Chondrocyte (in vitro differentiated cells): ENCODE measurements at regions not wholly inside any gene's neighbourhood (a gene's known extent, or its start where the extent isn't known, plus 50 kb on each side); places are given as distances from the start of the nearest gene placed in this dataset.

Experiments
- DNase-seq: peaks from one replicate; pipeline ENCODE4 v3.0.0; 2021; ENCODE audit warnings: mixed read lengths, low spot score
- H3K27ac Mint-ChIP-seq: one replicate; pipeline ENCODE4 v1.8.0; 2021; ENCODE audit warnings: mild to moderate bottlenecking, moderate library complexity, mixed read lengths; ENCODE audit not compliant: unreplicated experiment
- H3K27me3 Mint-ChIP-seq: 2 replicates; pipeline ENCODE4 v1.8.0; 2021; ENCODE audit warnings: low read depth, mixed read lengths
- H3K36me3 Mint-ChIP-seq: 2 replicates; pipeline ENCODE4 v1.8.0; 2021; ENCODE audit warnings: low read depth, mixed read lengths
- H3K4me1 Mint-ChIP-seq: 2 replicates; pipeline ENCODE4 v1.8.0; 2021; ENCODE audit warnings: low read depth, mild to moderate bottlenecking, mixed read lengths
- H3K4me3 Mint-ChIP-seq: one replicate; pipeline ENCODE4 v1.8.0; 2021; ENCODE audit warnings: mild to moderate bottlenecking, moderate library complexity, mixed read lengths; ENCODE audit not compliant: unreplicated experiment
- H3K9me3 Mint-ChIP-seq: 2 replicates; pipeline ENCODE4 v1.8.0; 2021; ENCODE audit warnings: low read depth, mixed read lengths
- CTCF ChIP-seq: fragments of 200-600 bp; sonication (generic); IDR thresholded peaks from 2 replicates; pipeline ENCODE4 v1.5.0; 2021; ENCODE audit warnings: antibody characterized with exemption, mild to moderate bottlenecking, moderate library complexity

DNA sequence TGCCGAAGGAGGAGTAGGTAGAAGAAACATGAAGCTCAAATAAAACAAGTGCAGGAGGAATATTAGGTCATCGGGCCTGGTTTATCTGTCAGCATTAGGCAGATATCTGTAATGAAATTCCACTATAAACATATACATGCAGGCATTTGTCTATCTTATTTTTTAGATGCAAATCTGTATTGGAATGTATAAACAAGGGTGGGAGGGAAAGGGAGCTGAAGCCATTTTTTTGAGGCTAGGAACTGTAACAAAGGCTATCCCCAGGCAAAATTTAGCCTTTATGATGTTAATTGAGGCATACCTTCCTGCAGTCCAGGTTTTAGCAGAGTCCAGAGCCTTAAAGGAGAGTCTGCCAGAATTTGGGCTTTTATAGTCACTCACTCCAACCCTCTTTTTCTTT lies 72.5 kb downstream of the PHLDA1 start:
- Mint-ChIP-seq H3K27ac (no peak overlapping the region), H3K4me3 (no peak overlapping the region), H3K4me1 (peaks cover 10% of the 10 kb centered on the region), H3K27me3 (peaks cover 4% of the 10 kb centered on the region), H3K36me3 (no peaks in the 10 kb centered on the region), H3K9me3 (no peaks in the 10 kb centered on the region)
- no peak for TF ChIP-seq CTCF
- no peak for DNase-seq

GRCh38 chr12:75955251-75955650 lies 76.3 kb downstream of the PHLDA1 start:
- no peak overlapping the region for H3K27ac Mint-ChIP-seq
- H3K27me3 Mint-ChIP-seq, result peaks cover 4% of the 10 kb centered on the region
- H3K4me1 Mint-ChIP-seq, result peaks cover 14% of the 10 kb centered on the region
- DNase-seq, result no peak
- no peak overlapping the region for H3K4me3 Mint-ChIP-seq
- H3K36me3 Mint-ChIP-seq, result no peaks in the 10 kb centered on the region
- no peaks in the 10 kb centered on the region for H3K9me3 Mint-ChIP-seq
- TF ChIP-seq CTCF, result no peak

DNA sequence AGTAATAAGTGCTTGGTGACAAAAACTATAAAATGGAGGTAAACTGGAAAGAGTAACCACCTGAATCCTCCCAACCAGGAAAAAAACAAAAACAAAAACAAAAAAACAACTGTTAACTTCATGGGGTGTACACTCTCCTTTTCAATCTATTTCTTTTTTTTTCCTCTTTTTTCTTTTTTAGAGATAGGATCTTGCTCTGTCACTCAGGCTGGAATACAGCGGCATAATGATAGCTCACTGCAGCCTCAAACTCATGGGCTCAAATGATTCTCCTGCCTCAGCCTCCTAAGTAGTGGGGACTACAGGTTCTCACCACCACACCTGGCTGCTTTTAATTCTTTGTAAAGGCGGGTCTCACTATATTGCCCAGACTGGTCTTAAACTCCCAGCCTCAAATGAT lies 76.8 kb downstream of the PHLDA1 start:
- Mint-ChIP-seq H3K36me3 (no peaks in the 10 kb centered on the region), H3K27ac (no peak overlapping the region), H3K27me3 (peaks cover 4% of the 10 kb centered on the region), H3K4me3 (no peak overlapping the region), H3K4me1 (peaks cover 14% of the 10 kb centered on the region), H3K9me3 (no peaks in the 10 kb centered on the region)
- TF ChIP-seq CTCF, result no peak
- no peak for DNase-seq

- Mint-ChIP-seq H3K27ac (peak overlapping the region; percentile 74), H3K36me3 (no peaks in the 10 kb centered on the region), H3K9me3 (no peaks in the 10 kb centered on the region)
Observed at GRCh38 chr12:75954041-75954440, 77.5 kb downstream of the PHLDA1 start.

GRCh38 chr12:75953312-75953906 lies 78.2 kb downstream of the PHLDA1 start:
- H3K27ac Mint-ChIP-seq, result peak overlapping the region; percentile 50
- no peaks in the 10 kb centered on the region for H3K36me3 Mint-ChIP-seq
- DNase-seq, result no peak
- peaks cover 14% of the 10 kb centered on the region for H3K4me1 Mint-ChIP-seq
- H3K9me3 Mint-ChIP-seq, result no peaks in the 10 kb centered on the region
- H3K4me3 Mint-ChIP-seq, result no peak overlapping the region
- peak; percentile 6 for TF ChIP-seq CTCF
- H3K27me3 Mint-ChIP-seq, result peaks cover 4% of the 10 kb centered on the region

More at GRCh38 chr12:75954041-75954440, 77.5 kb downstream of the PHLDA1 start:
- Mint-ChIP-seq H3K4me1 (peaks cover 14% of the 10 kb centered on the region), H3K4me3 (no peak overlapping the region), H3K27me3 (peaks cover 4% of the 10 kb centered on the region)
- DNase-seq, result no peak
- TF ChIP-seq CTCF, result no peak
